Epithelial cell of proximal tubule (primary cell): ENCODE measurements at regions not wholly inside any gene's neighbourhood (a gene's known extent, or its start where the extent isn't known, plus 50 kb on each side); places are given as distances from the start of the nearest gene placed in this dataset.

ENCODE experiments used
- DNase-seq: peaks from one replicate; pipeline ENCODE4 v3.0.0-alpha.2; 2011; ENCODE audit warnings: low read depth
- H3K4me3 ChIP-seq: 2 replicates; pipeline ENCODE4 v1.5.1; 2011; ENCODE audit warnings: low read depth, mild to moderate bottlenecking, low read length
- TF ChIP-seq, protein P1 (sequence below): conservative IDR thresholded peaks from 2 replicates; pipeline ENCODE4 v1.5.1; 2012; ENCODE audit warnings: low read depth, mild to moderate bottlenecking, low read length

DNA sequence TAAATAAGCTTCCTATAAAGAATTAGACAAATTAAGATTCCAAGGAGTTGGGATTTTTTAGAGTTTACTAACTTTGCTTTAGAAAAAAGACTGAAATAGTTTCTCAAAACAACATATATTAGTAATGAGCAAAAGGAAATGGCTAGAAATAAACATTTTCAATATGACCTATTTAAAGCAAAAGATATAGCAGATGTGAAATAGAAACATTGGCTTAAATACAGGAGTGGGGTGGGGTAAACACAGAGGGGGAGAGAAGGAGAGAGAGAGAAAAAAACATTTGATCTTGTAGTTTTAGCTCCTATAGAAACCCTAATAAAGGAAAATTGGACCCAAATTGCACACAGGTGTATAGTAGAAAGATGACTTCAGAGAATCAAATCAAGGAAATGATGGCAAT lies 794.5 kb downstream of the MED13L start:
- TF ChIP-seq, protein P1, sequence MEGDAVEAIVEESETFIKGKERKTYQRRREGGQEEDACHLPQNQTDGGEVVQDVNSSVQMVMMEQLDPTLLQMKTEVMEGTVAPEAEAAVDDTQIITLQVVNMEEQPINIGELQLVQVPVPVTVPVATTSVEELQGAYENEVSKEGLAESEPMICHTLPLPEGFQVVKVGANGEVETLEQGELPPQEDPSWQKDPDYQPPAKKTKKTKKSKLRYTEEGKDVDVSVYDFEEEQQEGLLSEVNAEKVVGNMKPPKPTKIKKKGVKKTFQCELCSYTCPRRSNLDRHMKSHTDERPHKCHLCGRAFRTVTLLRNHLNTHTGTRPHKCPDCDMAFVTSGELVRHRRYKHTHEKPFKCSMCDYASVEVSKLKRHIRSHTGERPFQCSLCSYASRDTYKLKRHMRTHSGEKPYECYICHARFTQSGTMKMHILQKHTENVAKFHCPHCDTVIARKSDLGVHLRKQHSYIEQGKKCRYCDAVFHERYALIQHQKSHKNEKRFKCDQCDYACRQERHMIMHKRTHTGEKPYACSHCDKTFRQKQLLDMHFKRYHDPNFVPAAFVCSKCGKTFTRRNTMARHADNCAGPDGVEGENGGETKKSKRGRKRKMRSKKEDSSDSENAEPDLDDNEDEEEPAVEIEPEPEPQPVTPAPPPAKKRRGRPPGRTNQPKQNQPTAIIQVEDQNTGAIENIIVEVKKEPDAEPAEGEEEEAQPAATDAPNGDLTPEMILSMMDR: no peak
- no peak overlapping the region for H3K4me3 ChIP-seq
- no peak for DNase-seq

DNA sequence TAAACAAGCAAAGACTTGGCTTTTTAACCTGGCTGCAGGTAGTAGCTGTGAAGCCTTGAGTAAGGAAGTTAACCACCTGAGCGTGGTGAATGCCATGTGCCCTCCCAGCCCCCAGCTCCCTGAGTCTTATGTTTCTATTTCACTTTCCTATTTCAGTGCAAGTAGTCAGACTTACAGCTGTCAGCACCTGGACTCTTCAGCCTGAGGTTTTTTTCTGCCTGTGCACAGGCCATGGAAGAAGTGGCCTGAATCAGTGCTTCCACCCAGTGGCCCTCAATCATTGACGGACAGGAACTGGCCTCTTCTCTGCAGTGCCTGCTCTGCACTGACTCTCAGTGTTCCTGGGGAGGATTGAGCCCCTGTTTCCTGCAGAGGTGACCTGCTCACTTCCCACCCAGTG lies 796.4 kb downstream of the MED13L start:
- TF ChIP-seq, protein P1: no peak
- no peak overlapping the region for H3K4me3 ChIP-seq
- DNase-seq: no peak

DNA sequence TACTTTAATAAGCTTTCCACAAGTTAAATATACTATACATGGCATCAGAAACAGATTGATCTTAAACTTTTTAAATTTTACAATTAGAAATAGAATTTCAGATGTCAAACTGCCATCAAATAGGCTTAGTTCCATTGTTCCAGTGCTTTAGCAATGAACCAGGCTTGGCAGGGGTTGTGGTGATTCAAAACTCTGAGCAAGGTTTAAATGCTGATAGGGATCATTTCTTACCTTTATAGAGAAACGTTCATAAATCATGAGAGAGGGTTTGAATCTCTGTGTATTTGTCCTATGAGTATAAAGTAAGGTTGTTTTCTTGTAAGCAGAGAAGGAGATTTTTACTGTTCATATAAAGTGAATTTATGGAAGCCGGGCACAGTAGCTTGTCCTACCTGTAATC lies 794.5 kb upstream of the TBX3 start:
- H3K4me3 ChIP-seq: no peak overlapping the region
- DNase-seq: no peak
- TF ChIP-seq, protein P1: no peak

DNA sequence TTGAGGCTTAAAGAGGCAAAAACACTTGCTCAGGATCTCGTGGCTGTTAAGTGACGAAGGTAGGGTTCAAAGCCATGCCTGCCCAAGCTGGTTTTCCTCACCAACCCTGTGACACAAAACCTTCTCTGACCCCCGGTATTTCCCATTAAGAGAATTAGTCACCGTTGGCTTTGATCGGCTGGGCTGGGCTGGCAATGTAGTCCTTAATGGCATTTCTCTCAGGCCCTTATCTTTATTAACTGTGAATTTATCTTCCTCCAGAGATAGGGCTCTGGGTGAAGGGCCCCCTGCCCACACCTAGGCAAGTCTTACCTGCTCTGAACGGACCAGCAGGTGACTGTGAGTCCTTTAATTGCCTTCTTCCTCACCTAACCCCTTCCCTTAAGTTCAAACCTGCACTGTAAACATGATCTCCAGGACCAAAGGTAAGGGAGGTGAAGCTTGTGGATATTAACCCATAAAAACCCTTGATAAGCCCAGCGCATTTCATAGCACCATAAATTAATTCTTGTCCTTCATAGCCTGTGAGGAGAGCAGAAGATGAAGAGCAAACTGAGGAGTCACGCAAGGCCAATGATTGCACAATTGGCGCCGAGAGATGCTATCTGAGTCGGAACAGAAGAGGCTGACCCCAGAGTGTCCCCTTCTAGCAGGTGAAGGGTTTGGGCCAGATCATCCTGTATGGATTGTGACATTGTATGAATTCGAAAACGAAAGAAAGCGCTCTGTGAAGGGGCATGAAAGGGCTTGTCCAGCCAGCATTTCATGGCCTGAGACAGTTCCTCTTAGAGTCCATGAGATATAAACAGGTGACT lies 790.8 kb upstream of the TBX3 start:
- TF ChIP-seq, protein P1: no peak
- no peak for DNase-seq
- H3K4me3 ChIP-seq: no peak overlapping the region

DNA sequence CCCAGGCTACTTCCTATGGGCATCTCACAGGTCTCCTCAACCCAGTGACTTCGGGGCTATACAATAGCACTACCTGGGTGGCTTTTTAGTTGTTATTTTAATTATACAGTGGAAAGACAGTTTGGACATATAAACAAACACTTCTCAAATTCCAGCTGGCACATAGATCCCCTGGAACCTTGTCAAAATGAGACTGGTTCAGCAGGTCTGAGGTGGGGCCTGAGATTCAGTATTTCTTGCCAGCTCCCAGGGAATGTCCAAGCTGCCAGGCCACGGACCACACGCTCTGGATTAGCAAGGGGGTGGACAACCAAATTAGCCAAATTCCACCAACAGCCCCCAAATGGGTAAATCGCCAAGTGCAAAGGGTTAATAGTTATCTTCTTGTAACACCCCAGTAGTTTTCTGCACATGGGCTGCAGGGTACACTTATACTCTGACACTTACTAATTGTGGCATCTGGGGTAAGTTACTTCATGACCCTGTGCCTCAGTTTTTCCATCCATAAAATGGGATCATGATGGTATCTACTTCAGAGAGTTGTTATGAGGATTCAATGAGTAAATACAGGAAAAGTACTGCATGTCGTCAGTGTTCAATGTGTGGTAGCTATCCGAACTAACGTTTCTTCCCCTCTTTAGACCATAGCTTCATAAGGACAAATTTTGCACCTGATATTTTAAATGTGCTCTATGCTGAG lies 789.4 kb upstream of the TBX3 start:
- DNase-seq: no peak
- H3K4me3 ChIP-seq: no peak overlapping the region
- TF ChIP-seq, protein P1: no peak

DNA sequence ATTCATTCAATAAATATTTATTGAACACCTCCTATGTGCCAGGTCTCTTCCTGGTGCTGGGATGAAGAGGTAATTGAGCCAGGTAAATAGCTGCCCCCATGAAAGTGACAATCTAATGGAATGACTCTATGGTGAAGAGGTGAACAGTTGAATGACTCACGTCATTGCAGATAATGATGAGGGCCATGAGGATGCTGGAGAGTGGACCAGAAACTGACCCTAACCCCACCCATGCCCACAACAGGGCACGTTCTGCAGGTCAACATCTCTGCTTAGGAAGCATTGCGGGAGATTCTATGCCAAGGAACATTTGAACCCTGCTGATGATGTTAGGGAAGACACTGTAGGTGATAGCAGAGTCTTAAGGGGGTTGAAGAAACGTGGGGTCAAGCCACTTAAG lies 788.9 kb upstream of the TBX3 start:
- TF ChIP-seq, protein P1: no peak
- DNase-seq: no peak
- H3K4me3 ChIP-seq: no peak overlapping the region
